ENCODE measurements at regions not wholly inside any gene's neighbourhood (a gene's known extent, or its start where the extent isn't known, plus 50 kb on each side); places are given as distances from the start of the nearest gene placed in this dataset.

DNA sequence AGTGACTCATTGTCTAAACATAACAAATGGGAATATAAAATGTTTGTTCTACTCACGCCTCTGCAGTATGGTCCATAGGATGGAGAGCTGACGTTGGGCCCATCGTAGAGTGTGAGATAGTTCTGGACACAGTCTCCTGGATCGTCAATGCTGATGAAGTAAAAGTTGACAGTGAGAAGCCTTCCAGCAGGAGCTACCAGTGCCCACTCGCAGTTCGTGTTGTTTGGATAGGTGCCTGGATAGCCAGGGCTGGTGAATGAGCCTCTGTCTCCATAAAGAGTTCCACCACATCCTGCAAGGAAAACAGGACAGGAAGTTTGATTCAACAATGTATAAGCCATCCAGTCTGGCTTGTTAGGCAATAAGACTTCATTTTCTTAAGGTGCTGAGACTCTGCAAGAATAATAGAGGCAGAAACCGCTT is 79.6 kb downstream of the OR13A1 start:
- no peak overlapping the region for H3K27ac ChIP-seq (ENCODE audit: extremely low read depth, low read depth, low read length)
- no peaks in the 10 kb centered on the region for H3K4me1 ChIP-seq (ENCODE audit: control insufficient read depth, insufficient read depth, low read length)
- ChIA-PET POLR2A (no interaction called here), CTCF (interaction anchor here (0.6 to 2.5 kb wide), 15 partner anchors 8 to 1815 kb away, joined by 3 to 13 read pairs (median 5); no protein-coding TSS in a partner anchor)
- H3K9me3 ChIP-seq (ENCODE audit: control insufficient read depth, insufficient read depth, low read depth, low read length): no peaks in the 10 kb centered on the region
- no peak overlapping the region for H3K4me3 ChIP-seq (ENCODE audit: low read depth, low read length)
- TF ChIP-seq ZNF560 (tag by site-specific recombination; IDR thresholded peaks at IDR 0.05; ENCODE audit: borderline replicate concordance): no peak
- no peak for TF ChIP-seq ZNF404 (tag by site-specific recombination; IDR thresholded peaks at IDR 0.05)
- TF ChIP-seq ZNF530 (tag by site-specific recombination; IDR thresholded peaks at IDR 0.05; ENCODE audit: low read depth): no peak
- TF ChIP-seq, protein P1, sequence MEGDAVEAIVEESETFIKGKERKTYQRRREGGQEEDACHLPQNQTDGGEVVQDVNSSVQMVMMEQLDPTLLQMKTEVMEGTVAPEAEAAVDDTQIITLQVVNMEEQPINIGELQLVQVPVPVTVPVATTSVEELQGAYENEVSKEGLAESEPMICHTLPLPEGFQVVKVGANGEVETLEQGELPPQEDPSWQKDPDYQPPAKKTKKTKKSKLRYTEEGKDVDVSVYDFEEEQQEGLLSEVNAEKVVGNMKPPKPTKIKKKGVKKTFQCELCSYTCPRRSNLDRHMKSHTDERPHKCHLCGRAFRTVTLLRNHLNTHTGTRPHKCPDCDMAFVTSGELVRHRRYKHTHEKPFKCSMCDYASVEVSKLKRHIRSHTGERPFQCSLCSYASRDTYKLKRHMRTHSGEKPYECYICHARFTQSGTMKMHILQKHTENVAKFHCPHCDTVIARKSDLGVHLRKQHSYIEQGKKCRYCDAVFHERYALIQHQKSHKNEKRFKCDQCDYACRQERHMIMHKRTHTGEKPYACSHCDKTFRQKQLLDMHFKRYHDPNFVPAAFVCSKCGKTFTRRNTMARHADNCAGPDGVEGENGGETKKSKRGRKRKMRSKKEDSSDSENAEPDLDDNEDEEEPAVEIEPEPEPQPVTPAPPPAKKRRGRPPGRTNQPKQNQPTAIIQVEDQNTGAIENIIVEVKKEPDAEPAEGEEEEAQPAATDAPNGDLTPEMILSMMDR (tag by site-specific recombination; IDR thresholded peaks at IDR 0.05): no peak
- TF ChIP-seq, protein P2, sequence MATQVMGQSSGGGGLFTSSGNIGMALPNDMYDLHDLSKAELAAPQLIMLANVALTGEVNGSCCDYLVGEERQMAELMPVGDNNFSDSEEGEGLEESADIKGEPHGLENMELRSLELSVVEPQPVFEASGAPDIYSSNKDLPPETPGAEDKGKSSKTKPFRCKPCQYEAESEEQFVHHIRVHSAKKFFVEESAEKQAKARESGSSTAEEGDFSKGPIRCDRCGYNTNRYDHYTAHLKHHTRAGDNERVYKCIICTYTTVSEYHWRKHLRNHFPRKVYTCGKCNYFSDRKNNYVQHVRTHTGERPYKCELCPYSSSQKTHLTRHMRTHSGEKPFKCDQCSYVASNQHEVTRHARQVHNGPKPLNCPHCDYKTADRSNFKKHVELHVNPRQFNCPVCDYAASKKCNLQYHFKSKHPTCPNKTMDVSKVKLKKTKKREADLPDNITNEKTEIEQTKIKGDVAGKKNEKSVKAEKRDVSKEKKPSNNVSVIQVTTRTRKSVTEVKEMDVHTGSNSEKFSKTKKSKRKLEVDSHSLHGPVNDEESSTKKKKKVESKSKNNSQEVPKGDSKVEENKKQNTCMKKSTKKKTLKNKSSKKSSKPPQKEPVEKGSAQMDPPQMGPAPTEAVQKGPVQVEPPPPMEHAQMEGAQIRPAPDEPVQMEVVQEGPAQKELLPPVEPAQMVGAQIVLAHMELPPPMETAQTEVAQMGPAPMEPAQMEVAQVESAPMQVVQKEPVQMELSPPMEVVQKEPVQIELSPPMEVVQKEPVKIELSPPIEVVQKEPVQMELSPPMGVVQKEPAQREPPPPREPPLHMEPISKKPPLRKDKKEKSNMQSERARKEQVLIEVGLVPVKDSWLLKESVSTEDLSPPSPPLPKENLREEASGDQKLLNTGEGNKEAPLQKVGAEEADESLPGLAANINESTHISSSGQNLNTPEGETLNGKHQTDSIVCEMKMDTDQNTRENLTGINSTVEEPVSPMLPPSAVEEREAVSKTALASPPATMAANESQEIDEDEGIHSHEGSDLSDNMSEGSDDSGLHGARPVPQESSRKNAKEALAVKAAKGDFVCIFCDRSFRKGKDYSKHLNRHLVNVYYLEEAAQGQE (tag by site-specific recombination; IDR thresholded peaks at IDR 0.05): no peak
- no peak for TF ChIP-seq ZNF157 (tag by site-specific recombination; IDR thresholded peaks at IDR 0.05)
- no peak for TF ChIP-seq ZNF792 (tag by site-specific recombination; IDR thresholded peaks at IDR 0.05)
- TF ChIP-seq, protein P3, sequence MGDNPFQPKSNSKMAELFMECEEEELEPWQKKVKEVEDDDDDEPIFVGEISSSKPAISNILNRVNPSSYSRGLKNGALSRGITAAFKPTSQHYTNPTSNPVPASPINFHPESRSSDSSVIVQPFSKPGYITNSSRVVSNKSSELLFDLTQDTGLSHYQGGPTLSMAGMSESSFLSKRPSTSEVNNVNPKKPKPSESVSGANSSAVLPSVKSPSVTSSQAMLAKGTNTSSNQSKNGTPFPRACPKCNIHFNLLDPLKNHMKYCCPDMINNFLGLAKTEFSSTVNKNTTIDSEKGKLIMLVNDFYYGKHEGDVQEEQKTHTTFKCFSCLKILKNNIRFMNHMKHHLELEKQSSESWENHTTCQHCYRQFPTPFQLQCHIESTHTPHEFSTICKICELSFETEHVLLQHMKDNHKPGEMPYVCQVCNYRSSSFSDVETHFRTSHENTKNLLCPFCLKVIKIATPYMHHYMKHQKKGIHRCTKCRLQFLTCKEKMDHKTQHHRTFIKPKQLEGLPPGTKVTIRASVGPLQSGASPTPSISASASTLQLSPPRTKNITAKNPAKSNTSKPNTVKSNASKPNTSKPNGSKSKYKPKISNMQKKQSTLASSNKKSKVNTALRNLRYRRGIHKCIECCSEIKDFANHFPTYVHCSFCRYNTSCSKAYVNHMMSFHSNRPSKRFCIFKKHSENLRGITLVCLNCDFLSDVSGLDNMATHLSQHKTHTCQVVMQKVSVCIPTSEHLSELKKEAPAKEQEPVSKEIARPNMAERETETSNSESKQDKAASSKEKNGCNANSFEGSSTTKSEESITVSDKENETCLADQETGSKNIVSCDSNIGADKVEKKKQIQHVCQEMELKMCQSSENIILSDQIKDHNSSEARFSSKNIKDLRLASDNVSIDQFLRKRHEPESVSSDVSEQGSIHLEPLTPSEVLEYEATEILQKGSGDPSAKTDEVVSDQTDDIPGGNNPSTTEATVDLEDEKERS (tag by site-specific recombination; IDR thresholded peaks at IDR 0.05): no peak
- TF ChIP-seq ZNF112 (tag by site-specific recombination; IDR thresholded peaks at IDR 0.05): no peak
- no peaks in the 10 kb centered on the region for H3K36me3 ChIP-seq (ENCODE audit: control insufficient read depth in 2 of 2, insufficient read depth in 1 of 2, low read length in 2 of 2)

DNA sequence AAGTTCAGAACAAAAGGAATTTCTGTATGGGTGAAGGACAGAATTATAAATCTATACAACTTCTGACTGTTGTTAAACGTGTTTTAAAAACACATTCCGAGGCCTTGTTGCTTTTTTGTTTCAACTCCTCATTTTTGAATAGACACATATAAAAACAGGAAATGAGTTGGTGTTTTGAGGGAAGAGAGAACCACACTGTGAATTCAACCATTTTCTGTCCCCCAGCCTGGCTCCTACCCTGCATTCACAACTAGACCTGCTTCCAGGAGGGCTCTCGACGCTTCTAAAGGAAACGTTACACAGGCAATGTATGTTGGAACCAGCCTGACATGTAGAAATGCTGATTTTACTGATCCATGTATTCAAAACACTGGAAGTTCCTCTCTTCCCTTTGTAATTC is 76.5 kb downstream of the OR13A1 start:
- H3K4me3 ChIP-seq (ENCODE audit: low read depth, low read length): no peak overlapping the region
- ChIA-PET CTCF (interaction anchor here (0.7 kb wide), 1 partner anchor 11 kb away, joined by 4 read pairs; no protein-coding TSS in a partner anchor), POLR2A (no interaction called here)
- no peak overlapping the region for H3K27ac ChIP-seq (ENCODE audit: extremely low read depth, low read depth, low read length)
- TF ChIP-seq, protein P4, sequence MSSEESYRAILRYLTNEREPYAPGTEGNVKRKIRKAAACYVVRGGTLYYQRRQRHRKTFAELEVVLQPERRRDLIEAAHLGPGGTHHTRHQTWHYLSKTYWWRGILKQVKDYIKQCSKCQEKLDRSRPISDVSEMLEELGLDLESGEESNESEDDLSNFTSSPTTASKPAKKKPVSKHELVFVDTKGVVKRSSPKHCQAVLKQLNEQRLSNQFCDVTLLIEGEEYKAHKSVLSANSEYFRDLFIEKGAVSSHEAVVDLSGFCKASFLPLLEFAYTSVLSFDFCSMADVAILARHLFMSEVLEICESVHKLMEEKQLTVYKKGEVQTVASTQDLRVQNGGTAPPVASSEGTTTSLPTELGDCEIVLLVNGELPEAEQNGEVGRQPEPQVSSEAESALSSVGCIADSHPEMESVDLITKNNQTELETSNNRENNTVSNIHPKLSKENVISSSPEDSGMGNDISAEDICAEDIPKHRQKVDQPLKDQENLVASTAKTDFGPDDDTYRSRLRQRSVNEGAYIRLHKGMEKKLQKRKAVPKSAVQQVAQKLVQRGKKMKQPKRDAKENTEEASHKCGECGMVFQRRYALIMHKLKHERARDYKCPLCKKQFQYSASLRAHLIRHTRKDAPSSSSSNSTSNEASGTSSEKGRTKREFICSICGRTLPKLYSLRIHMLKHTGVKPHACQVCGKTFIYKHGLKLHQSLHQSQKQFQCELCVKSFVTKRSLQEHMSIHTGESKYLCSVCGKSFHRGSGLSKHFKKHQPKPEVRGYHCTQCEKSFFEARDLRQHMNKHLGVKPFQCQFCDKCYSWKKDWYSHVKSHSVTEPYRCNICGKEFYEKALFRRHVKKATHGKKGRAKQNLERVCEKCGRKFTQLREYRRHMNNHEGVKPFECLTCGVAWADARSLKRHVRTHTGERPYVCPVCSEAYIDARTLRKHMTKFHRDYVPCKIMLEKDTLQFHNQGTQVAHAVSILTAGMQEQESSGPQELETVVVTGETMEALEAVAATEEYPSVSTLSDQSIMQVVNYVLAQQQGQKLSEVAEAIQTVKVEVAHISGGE (tag by site-specific recombination; conservative IDR thresholded peaks at IDR 0.05; ENCODE audit: low read depth): no peak
- TF ChIP-seq ZNF155 (tag by site-specific recombination; IDR thresholded peaks at IDR 0.05) (no peak), ZNF366 (tag by site-specific recombination; conservative IDR thresholded peaks at IDR 0.05) (no peak), ZNF37A (tag by site-specific recombination; IDR thresholded peaks at IDR 0.05) (no peak), ZNF701 (tag by site-specific recombination; IDR thresholded peaks at IDR 0.05) (no peak), KLF7 (tag by site-specific recombination; IDR thresholded peaks at IDR 0.05; ENCODE audit: borderline replicate concordance) (no peak), TCF7L2 (IDR thresholded peaks at IDR 0.05; ENCODE audit: borderline replicate concordance, low read depth, low read length) (no peak)
- no peaks in the 10 kb centered on the region for H3K4me1 ChIP-seq (ENCODE audit: control insufficient read depth, insufficient read depth, low read length)
- no peaks in the 10 kb centered on the region for H3K36me3 ChIP-seq (ENCODE audit: control insufficient read depth in 2 of 2, insufficient read depth in 1 of 2, low read length in 2 of 2)
- H3K9me3 ChIP-seq (ENCODE audit: control insufficient read depth, insufficient read depth, low read depth, low read length): no peaks in the 10 kb centered on the region

All from HEK293 (cell line).